ENCODE measurements at regions not wholly inside any gene's neighbourhood (a gene's known extent, or its start where the extent isn't known, plus 50 kb on each side); places are given as distances from the start of the nearest gene placed in this dataset.

DNA sequence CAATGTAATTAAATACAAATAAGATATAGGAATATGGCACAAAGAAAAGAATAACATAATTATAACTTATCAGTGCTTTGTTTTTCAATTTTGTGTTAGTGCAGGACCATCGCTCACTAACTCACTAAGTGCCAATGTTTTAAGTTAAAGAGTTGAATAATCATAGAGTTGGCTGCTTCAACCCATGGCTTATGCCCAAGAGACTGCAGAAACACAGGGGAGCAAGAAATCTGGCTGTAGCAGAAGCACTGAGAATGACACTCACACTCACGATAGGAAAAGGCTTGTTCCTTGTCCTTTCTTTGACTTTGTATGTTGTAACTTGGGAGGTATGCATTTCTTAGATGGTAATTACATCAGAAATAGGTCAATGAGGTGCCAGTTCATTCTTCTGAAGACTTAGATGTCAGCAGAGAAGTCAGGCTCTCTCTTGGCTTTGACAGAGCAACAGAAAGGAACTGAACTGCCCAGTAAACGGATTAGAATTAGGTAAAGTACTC lies 852.2 kb downstream of the LRRTM4 start:
- TF ChIP-seq, protein P1, sequence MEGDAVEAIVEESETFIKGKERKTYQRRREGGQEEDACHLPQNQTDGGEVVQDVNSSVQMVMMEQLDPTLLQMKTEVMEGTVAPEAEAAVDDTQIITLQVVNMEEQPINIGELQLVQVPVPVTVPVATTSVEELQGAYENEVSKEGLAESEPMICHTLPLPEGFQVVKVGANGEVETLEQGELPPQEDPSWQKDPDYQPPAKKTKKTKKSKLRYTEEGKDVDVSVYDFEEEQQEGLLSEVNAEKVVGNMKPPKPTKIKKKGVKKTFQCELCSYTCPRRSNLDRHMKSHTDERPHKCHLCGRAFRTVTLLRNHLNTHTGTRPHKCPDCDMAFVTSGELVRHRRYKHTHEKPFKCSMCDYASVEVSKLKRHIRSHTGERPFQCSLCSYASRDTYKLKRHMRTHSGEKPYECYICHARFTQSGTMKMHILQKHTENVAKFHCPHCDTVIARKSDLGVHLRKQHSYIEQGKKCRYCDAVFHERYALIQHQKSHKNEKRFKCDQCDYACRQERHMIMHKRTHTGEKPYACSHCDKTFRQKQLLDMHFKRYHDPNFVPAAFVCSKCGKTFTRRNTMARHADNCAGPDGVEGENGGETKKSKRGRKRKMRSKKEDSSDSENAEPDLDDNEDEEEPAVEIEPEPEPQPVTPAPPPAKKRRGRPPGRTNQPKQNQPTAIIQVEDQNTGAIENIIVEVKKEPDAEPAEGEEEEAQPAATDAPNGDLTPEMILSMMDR (IDR thresholded peaks at IDR 0.05), result no peak

DNA sequence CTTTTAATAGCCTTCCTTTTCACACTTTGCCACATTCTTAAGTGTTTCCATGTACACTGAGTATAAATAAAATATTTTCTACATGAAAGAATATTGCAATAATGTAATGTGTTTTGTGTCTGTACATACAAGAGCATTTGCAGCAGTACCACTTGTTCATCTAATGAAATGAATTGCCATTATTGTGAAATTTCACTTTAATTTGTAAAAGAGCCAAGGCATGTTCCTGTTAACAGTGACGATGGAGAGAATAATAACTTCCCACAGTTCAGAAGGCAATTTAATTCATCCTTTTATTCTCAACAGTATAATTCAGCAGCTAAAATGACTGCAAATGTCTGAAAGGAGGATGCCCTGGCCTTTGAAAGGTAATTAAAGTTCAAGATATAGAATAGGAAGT lies 853.9 kb downstream of the LRRTM4 start:
- TF ChIP-seq, protein P1 (IDR thresholded peaks at IDR 0.05), result no peak

DNA sequence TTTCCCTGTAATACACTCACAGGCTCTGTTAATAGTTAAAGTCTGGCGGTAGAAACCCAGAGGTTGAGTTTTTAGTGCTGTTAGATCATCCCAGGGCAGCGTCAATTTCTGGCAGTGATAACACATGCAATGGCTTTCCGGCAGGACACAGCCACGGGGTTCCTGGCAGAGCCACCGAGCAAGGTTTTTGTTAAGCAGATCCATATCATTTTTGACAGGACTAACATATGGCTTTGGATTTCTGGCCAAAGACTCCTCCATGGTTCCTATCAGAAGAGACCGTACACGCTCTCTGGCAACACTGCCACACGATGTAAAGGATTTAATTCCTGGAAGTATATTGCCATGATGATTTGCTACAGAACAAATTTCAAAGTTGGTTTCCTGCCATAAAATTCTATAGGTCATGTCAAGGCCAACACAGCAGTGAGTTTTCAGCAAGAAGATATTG lies 854.3 kb downstream of the LRRTM4 start:
- TF ChIP-seq, protein P1 (IDR thresholded peaks at IDR 0.05), result no peak

DNA sequence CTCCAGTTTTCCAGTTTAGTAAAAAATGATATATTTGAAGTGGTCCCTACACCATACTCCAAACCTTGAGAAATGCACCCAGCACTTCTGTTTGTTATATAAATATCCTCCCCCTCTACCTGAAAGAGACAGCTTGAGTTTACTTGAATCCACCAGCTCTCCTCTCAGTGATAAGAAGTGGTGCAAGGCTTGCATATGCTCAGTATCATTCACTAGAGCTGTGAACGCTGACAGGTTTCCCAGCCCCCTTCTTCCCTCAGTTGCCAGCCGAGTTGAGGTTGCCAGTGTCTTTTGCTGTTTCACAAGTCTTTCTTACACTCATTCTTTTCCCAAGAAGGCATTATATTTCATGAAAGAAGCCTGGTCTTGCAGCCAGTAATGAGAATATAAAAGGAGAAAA lies 880.0 kb downstream of the LRRTM4 start:
- TF ChIP-seq, protein P1 (IDR thresholded peaks at IDR 0.05), result no peak

DNA sequence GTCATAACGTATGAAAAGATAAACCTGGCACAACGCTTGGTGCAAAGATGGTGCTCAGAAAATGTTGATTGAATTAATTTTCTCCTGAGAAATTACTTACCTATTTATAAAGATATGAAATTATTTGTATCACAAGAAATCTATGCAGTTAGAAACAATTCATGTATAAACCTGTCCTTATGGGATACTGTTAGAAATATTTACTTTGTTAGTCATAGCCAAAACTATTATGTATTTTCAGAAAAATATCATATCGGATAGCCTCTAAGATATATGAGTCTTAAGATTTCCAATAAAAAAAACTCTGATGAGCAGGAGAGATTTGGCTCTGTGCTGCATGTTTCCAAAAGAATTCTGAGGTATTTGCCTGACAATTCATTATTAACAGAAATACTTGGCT lies 880.7 kb downstream of the LRRTM4 start:
- TF ChIP-seq, protein P1 (IDR thresholded peaks at IDR 0.05), result no peak

DNA sequence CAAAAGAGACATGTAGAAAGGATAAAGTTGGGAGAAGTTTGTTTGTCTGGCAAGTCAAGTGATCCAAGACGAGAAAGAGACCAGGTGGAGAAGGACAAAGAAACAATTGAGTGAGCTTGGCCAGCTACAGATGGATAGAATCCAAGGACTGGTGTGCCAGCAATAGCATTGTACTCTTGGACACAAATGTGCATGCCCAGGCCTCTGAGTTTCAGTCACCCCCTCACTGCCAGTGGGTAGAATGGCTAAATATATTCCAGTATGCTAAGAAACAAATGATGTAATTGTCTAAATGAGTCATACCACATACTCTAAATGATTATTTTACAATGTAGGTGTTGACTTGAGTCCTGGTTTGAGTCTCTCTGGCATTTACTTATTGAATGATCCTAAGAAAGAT lies 881.3 kb downstream of the LRRTM4 start:
- TF ChIP-seq, protein P1 (IDR thresholded peaks at IDR 0.05), result no peak

DNA sequence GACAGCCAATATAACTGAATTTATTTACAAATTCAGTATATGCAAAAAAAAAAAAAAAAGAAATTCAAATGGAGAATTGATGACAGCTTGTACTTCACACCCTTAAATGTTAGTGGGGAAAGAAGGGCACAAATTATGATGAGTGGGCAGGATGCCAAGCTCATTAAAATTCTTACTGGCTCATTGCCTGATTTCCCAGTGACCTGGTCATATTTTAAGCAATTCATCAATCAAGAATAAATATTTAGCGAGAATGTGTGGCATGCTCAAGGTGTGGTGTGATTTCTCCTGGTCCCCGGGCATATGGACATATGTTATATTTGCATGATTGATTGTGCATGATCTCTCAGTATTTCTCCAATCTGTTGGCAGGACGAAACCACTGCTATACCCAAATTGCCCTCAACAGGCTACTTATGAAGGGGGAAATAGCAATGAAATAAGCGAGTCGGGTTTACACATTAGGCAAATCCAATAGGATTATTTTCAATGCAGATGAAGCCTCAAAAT lies 883.0 kb downstream of the LRRTM4 start:
- TF ChIP-seq, protein P1 (IDR thresholded peaks at IDR 0.05), result no peak
